NCI-H748 (cell line): ENCODE measurements at regions not wholly inside any gene's neighbourhood (a gene's known extent, or its start where the extent isn't known, plus 50 kb on each side); places are given as distances from the start of the nearest gene placed in this dataset.
A peak's percentile ranks its signal among the peaks of the same experiment; 100 is the strongest.

Experiments used
- DNase-seq: peaks from one replicate; lab custom pipeline; 2025; ENCODE audit not compliant: unreplicated experiment; lab: John Stamatoyannopoulos, UW

GRCh38 chr2:15790326-15790725 is 150.0 kb upstream of the MYCN start:
- DNase-seq, result no peak

- DNase-seq, result no peak
Measured at GRCh38 chr2:15790838-15791237, 149.5 kb upstream of the MYCN start.

- no peak for DNase-seq
Measured at GRCh38 chr2:15791294-15791693, 149.1 kb upstream of the MYCN start.

GRCh38 chr2:15792331-15792730 is 148.0 kb upstream of the MYCN start:
- DNase-seq, result no peak

- DNase-seq, result no peak
Measured at GRCh38 chr2:15793078-15793913, 147.1 kb upstream of the MYCN start.

GRCh38 chr2:15793978-15794377 is 146.4 kb upstream of the MYCN start:
- no peak for DNase-seq

- no peak for DNase-seq
Measured at GRCh38 chr2:15794608-15795134, 145.7 kb upstream of the MYCN start.

- DNase-seq, result no peak
Measured at GRCh38 chr2:15795426-15795825, 144.9 kb upstream of the MYCN start.

GRCh38 chr2:15796167-15796942 is 144.0 kb upstream of the MYCN start:
- no peak for DNase-seq

GRCh38 chr2:15797231-15797938 is 143.0 kb upstream of the MYCN start:
- DNase-seq, result peak; percentile 13

- DNase-seq, result no peak
Measured at GRCh38 chr2:15797939-15798281, 142.4 kb upstream of the MYCN start.

- no peak for DNase-seq
Measured at GRCh38 chr2:15798701-15799431, 141.5 kb upstream of the MYCN start.

- DNase-seq, result no peak
Measured at GRCh38 chr2:15799432-15799827, 140.9 kb upstream of the MYCN start.

GRCh38 chr2:15800495-15801329 is 139.6 kb upstream of the MYCN start:
- DNase-seq, result no peak

- DNase-seq, result no peak
Measured at GRCh38 chr2:15801439-15801838, 138.9 kb upstream of the MYCN start.

- DNase-seq, result no peak
Measured at GRCh38 chr2:15801904-15802303, 138.4 kb upstream of the MYCN start.

GRCh38 chr2:15802657-15803542 is 137.4 kb upstream of the MYCN start:
- no peak for DNase-seq

- DNase-seq, result no peak
Measured at GRCh38 chr2:15803543-15804245, 136.7 kb upstream of the MYCN start.
